Motor neuron (in vitro differentiated cells): ENCODE measurements at regions not wholly inside any gene's neighbourhood (a gene's known extent, or its start where the extent isn't known, plus 50 kb on each side); places are given as distances from the start of the nearest gene placed in this dataset.
A peak's percentile ranks its signal among the peaks of the same experiment; 100 is the strongest.

ENCODE experiments used
- ATAC-seq, 8 experiments: fragments of 200-7000 bp; cut with Tn5 transposase; replicated peaks in 6 of 8; 2 replicates each; pipeline ENCODE4 v1.8.0; 2021; ENCODE audit warnings: mild to moderate bottlenecking in 8 of 8, moderate library complexity in 8 of 8
- H3K27ac ChIP-seq, 2 donors: fragments of 250-450 bp; sonication (Bioruptor Pico); 2 replicates each; pipeline ENCODE4 v1.9.0; 2021; ENCODE audit warnings: antibody characterized with exemption in 2 of 2, mild to moderate bottlenecking in 2 of 2, moderate library complexity in 1 of 2
- H3K4me1 ChIP-seq, 2 donors: fragments of 250-450 bp; sonication (Bioruptor Pico); replicated peaks in 1 of 2; 2 replicates each; pipeline ENCODE4 v1.6.1; 2021; ENCODE audit warnings: antibody characterized with exemption in 2 of 2, mild to moderate bottlenecking in 2 of 2, moderate library complexity in 1 of 2
- H3K4me3 ChIP-seq, 5 donors: fragments of 250-450 bp; sonication (Bioruptor Pico); 2 replicates each; pipeline ENCODE4 v1.9.0; 2021; ENCODE audit warnings: antibody characterized with exemption in 5 of 5, mild to moderate bottlenecking in 5 of 5, moderate library complexity in 4 of 5
- WGBS, 10 experiments: fragments of 450-650 bp; shearing (Covaris generic); methylation state at CpG; one replicate each; pipeline ENCODE4 v1.0.0; 2022; 5-methylcytosine and 5-hydroxymethylcytosine counted together
- in situ Hi-C, 9 experiments: fragments of 400-800 bp; cut with MboI; loops; one replicate each; pipeline ENCODE4 v1.15.0; 2021; ENCODE audit warnings: low sequenced_read_pairs in 9 of 9, low pct_unique_long_range_greater_than_20kb in 2 of 9; ENCODE audit not compliant: unreplicated experiment in 9 of 9

DNA sequence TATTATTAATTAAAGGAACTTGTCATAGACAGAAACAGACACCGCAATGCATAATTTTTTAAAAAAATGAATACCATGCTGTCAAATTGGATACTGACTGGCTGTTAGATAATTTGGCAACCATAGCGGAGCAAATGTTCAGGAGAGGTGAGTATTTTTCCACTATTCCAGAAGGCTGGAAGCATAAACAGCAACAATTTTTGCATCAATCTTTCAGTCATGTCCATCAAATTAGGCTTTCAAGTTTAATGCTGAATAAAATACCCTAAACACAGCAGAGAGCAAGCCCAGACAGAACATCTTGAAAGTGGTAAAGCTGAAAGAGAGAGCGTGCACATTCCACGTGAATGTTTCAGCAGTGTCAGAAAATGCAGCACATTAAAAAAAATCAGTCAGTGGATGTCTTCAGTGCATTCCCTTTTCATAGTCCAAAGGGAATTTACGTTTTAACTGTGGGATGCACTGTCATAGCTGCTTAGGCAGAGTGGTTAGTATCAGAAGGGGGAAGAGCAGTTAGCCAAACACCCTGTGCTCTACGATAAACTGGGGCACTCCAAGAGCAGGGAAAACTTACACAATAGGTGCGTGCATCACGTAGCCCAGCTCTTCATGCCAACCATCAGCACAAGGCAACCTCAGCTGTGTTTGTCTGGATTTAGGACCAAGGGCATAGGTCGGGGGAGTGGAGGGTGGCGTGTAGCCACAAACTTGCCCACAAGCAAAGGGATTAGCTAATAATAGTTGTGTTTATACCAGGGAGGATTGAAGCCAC is 116.2 kb upstream of the STMND1 start:
- in situ Hi-C loops = loop anchor here in 1 of 9 experiments (25.0 kb wide), 1 partner anchor 102 kb away; no protein-coding TSS in a partner anchor
- H3K4me1 ChIP-seq = no peaks in the 10 kb centered on the region
- no peak overlapping the region for H3K4me3 ChIP-seq
- peak in 3 of 8 experiments; percentile 33 to 51 (median 51) for ATAC-seq
- WGBS, 10 experiments = 16 to 100% (median 73%) methylated on average over 2 to 10 of the region's 10 CpGs
- H3K27ac ChIP-seq = no peak overlapping the region

DNA sequence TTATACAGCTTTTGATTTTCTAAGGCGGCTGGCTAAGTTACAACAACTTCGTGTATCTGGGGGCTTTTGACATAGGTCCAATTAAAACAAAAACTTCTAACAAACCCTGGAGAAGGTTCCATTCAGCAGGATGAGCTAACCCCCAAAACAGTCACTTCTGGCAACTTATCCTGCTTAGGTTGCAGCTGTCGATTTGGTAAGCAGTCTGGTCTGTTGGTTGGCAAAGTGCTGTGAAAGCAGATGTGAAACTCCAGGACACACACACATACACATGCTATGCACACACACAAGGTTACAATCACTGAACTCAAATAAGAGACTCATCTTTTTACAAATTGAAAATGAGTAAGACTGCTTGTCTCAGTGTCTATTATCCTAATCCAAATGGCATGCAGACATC is 119.0 kb upstream of the STMND1 start:
- Histone ChIP-seq H3K4me3 (no peak overlapping the region), H3K27ac (no peak overlapping the region), H3K4me1 (no peaks in the 10 kb centered on the region)
- ATAC-seq = peak in 1 of 8 experiments; percentile 39
- in situ Hi-C loops = loop anchor here in 1 of 9 experiments (25.0 kb wide), 1 partner anchor 104 kb away; no protein-coding TSS in a partner anchor
- 0 to 78% (median 40%) methylated on average over 1 to 3 of the region's 3 CpGs; no CpG with 5 or more reads in 3 of the 10 experiments for WGBS, 10 experiments

DNA sequence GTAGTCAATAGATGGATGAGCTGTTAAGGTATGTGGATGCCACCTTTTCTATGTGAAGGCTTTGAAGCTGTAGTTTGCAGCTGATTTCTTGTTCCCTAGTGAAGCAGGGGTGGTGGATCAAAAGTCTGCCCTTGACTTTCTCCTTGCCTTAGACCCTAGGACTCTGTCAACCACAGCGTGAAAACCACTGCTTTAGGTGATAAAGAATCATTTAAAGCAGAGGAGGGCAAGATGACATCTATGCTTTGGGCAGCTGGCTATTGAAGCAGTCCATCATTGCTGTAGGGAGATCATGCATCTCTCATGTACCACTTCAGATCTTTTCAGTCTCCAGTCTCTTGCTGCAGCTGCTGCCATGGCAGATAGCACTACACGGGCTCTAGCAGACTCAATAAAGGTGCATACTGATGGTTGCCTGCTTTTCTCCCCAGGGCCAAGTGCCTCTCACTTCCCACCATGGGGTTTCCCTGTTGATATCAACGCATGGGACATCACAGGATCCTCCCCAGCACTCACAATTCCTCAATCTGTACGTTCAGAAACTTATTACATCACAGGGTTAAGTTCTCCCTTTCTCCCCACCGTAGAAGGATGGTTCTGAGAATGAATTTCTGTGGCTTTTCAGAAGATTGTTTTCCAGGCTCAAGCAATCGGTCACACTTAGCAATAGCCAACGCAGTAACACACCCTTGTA is 122.0 kb upstream of the STMND1 start:
- WGBS, 10 experiments = 41 to 96% (median 79%) methylated on average over 2 to 6 of the region's 7 CpGs
- ATAC-seq = no peak
- in situ Hi-C loops = loop anchor here in 1 of 9 experiments (25.0 kb wide), 1 partner anchor 107 kb away; no protein-coding TSS in a partner anchor

DNA sequence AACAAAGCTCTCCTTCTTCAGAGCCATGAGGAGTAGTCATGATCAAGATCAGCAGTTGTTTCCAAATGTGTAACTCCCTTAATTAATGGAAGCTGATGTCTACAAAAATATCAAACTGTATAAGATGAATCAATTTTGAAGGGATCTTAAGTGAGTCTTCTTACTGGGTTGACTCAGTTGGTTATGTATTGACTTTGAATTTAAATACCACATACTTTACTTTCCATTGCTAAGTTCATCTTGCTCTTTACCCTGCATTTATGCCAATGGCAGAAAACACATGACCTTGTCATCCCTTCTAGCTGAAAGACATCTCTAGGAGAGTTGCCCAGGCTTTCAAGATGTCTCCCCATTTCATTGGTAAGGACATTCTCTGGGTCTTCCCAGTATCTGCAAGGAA is 123.2 kb upstream of the STMND1 start:
- in situ Hi-C loops = loop anchor here in 1 of 9 experiments (25.0 kb wide), 1 partner anchor 109 kb away; no protein-coding TSS in a partner anchor
- no peak overlapping the region for H3K4me3 ChIP-seq
- ATAC-seq = no peak
- H3K27ac ChIP-seq = no peak overlapping the region
- H3K4me1 ChIP-seq = no peaks in the 10 kb centered on the region

More for the DNA sequence above, 122.0 kb upstream of the STMND1 start:
- Histone ChIP-seq H3K4me3 (no peak overlapping the region), H3K27ac (no peak overlapping the region), H3K4me1 (no peaks in the 10 kb centered on the region)

DNA sequence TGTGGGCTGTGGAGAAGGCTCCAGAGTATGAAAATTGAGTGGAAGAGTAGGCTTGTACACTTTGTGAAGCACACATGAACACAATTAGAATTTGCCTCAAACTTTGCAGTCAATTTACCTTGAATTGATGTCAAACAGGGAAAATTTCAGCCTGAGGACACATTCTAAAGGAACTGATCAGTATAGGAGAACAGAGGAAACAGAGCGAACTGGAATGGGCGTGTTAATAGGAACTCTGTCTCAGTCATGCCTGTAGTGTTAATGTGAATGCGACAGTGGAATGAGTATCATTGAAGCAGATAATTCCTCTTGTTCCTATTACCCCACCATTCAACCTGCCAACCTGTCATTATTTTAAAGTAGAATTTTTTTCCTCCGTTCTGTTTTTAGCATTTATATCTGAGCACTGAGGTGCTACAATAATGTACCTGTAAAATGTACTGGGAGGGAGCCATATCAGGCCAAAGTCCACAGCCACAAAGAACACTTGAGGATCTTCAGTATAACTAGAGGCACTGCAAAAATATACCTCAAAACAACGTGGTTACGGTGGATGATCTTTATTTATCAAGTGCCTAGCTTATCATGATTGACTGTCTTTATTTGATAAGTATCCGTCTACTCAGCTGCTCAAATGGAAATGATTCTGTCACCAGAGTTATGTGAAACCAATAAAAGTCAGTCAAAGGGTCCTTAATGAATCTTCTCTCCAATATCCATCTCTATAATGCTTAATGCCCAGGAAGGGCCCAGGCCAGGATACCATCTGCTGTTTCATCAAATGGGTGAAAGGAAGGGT is 125.3 kb upstream of the STMND1 start:
- in situ Hi-C loops = loop anchor here in 1 of 9 experiments (25.0 kb wide), 1 partner anchor 111 kb away; no protein-coding TSS in a partner anchor
- H3K27ac ChIP-seq = no peak overlapping the region
- no peaks in the 10 kb centered on the region for H3K4me1 ChIP-seq
- WGBS, 10 experiments = 67 to 100% (median 84%) methylated on average over 2 to 7 of the region's 7 CpGs; no CpG with 5 or more reads in 1 of the 10 experiments
- no peak for ATAC-seq
- H3K4me3 ChIP-seq = no peak overlapping the region

DNA sequence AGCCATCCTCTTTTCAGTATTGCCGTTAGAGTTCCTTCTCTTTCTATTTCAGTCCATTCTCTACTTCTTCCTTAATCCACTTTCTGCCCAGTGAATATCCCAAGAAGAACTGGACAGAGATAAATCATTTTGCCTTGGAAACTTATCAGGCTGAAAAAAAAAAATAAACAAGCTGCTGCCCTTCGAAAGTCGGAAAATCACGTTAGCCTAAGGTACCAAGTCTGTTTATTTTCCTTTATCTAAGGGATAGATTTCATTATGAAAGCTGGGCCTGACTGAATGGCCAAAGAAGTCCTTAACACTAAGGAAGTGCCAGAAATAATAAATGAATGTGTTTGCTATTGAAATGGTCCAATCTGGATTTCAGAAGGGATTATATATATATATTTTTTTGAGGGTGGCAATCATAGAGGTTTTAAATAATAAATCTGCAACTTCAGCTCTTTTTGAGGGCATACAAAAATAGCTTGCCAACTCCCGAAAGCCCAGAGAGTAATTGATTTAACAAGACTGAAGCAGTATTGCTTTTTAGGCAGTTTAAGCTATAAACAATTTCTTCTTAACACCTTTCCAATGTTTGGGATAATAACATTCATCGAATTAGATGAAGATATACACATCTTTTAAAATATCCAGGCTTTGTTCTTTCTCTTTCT is 127.0 kb upstream of the STMND1 start:
- ATAC-seq = no peak
- WGBS, 10 experiments = 13 to 97% (median 80%) methylated on average over 5 to 6 of the region's 6 CpGs
- H3K4me1 ChIP-seq = no peaks in the 10 kb centered on the region
- in situ Hi-C loops = loop anchor here in 8 of 9 experiments (25.0 kb wide), 4 partner anchors 112 to 638 kb away; partner anchors contain the start of gene ATXN1 (in 6 of the 8)
- no peak overlapping the region for H3K4me3 ChIP-seq
- no peak overlapping the region for H3K27ac ChIP-seq

DNA sequence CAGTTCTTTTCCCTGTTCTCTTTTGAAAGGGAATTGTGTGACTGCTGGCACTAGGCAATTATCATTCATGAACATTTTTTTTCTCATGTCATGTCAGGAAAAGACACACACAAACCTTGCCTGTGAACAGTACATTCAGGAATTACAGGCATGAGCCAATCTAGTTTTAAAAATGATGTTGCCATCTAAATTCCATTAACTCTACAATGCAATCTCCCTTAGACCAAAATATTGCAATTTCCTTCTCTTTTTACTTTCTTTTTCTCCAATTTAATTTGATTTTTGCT is 127.5 kb upstream of the STMND1 start:
- ATAC-seq = no peak
- Histone ChIP-seq H3K27ac (no peak overlapping the region), H3K4me3 (no peak overlapping the region), H3K4me1 (no peaks in the 10 kb centered on the region)
- in situ Hi-C loops = loop anchor here in 8 of 9 experiments (25.0 kb wide), 3 partner anchors 187 to 637 kb away; partner anchors contain the start of gene ATXN1 (in 6 of the 8)

DNA sequence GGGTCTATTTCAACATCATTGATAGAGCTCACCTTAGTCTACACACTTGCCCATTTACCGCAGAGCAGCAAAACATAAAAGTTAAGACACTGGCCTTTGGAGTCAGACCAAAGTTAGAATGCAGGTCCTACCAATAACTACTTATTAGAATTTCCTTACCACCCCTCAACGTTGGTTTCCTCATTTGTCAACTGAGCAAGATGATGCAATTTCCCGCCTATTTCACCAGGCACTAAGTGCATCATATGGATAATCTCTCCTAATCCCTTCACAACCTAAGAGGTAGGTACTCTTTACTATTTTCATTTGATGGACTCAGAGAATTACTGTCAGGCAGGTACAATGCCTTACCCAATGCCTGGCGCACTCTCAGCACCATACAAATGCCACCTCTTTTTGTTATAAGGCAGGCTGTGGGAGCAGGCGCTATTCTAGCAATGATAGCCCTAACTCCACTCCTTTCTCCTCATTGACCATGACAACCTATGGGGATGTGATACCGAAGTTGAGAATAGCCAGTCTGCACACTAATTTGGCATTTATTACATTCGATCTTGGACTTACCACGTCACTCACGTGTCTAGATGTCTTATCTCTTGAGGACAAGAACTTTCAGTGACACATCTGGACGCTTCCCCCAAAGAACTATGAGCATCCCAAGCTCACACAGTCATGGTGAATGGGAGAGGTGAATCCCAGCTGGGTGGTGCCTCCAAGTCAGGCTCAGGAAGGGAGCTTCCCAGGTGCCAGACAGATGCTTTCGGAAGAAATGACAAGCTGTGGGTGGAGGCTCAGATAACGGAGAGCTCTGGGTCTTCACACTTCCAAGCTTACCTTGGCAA is 128.1 kb upstream of the STMND1 start:
- Histone ChIP-seq H3K4me3 (no peak overlapping the region), H3K4me1 (no peaks in the 10 kb centered on the region), H3K27ac (no peak overlapping the region)
- WGBS, 10 experiments = 60 to 100% (median 79%) methylated on average over 2 to 7 of the region's 12 CpGs
- in situ Hi-C loops = loop anchor here in 8 of 9 experiments (25.0 kb wide), 3 partner anchors 186 to 636 kb away; partner anchors contain the start of gene ATXN1 (in 6 of the 8)
- no peak for ATAC-seq

DNA sequence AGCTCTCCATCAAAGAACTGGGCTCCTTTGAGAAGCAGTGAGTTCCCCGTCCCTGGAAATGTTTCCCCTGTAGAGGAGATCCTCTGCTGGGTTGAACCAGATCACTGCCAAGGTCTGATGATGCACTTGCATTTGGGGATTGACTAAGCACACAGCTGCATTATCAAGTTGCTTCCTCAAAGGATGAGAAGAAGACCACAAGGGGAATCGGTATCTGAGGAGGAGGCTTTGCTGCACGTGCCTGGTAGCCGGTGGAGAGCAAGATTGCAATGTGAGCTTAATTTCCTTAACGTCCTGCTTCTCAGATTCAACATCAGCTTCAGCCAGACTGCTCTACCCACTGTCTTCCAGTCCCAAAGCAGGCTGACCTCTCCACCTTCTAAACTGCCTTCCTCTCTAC is 128.8 kb upstream of the STMND1 start:
- in situ Hi-C loops = loop anchor here in 8 of 9 experiments (25.0 kb wide), 3 partner anchors 186 to 636 kb away; partner anchors contain the start of gene ATXN1 (in 6 of the 8)
- Histone ChIP-seq H3K4me3 (no peak overlapping the region), H3K4me1 (no peaks in the 10 kb centered on the region), H3K27ac (no peak overlapping the region)
- WGBS, 10 experiments = 72 to 100% (median 81%) methylated on average over 1 to 5 of the region's 5 CpGs; no CpG with 5 or more reads in 2 of the 10 experiments
- ATAC-seq = no peak

DNA sequence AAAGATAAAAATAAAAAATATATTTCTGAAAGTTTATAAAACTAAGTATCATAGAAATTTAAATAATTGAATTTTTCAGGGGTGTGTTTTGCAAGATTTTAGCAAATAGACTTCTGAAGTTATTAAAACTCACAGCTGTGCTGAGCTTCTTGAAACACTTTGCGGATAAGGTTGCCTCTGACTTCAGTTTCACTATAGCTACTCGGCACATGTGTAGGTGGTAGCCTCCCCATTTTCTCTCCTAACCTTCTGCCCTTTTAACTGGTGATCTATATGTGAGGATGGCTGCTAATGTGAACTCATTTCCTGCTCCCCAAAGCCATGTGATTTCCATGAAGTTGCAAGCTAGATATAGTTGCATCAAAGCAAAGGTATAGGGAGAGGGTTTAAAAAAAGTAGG is 129.3 kb upstream of the STMND1 start:
- Histone ChIP-seq H3K4me3 (no peak overlapping the region), H3K27ac (no peak overlapping the region), H3K4me1 (no peaks in the 10 kb centered on the region)
- in situ Hi-C loops = loop anchor here in 8 of 9 experiments (25.0 kb wide), 3 partner anchors 185 to 635 kb away; partner anchors contain the start of gene ATXN1 (in 6 of the 8)
- WGBS, 10 experiments = 80 to 100% (median 91%) methylated on average over 1 to 2 of the region's 2 CpGs; no CpG with 5 or more reads in 1 of the 10 experiments
- ATAC-seq = no peak

DNA sequence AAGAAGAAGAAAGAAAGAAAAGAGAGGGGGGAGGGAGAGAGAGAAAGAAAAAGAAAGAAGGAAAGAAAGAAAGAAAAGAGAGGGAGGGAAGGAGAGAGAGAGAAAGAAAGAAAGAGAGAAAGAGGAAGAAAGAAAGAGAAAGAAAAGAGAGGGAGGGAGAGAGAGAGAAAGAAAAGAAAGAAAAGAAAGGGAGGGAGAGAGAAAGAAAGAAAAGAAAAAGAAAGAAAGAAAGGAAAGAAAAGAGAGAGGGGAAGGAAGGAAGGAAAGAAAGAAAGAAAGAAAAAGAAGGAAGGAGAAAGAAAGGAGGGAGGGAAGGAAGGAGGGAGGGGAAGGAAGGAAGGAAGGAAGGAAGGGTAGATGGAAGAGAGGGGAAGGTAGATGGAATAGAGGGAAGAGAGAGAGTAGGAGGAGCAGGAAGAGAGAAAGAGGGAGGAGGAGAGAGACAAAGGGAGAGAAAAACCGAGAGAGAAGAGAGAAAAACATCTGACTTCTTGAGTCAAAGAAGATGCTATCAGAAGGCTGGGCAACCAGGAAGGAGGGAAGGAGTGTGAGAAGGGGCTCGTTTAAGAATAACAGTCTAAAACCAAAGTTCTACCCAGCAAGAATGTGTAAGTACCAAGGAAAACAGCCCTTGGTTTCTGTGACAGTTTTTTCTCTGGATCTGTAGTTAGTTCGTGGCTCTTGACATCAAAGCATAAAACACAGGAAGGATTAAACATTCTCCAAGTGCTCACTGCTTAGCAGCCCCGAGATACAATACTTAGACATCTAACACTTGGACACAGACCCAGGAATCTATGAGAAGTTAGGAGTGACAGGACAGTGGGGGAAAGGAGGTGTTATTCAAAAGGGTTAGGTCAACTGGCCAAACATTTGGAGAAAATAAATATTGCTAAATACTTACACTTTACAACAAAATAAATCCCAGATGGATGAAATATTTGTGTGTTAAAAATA is 131.9 kb upstream of the STMND1 start:
- WGBS, 10 experiments = 0 to 50% (median 26%) methylated on average over 2 to 4 of the region's 4 CpGs
- peak in 1 of 8 experiments; percentile 82 for ATAC-seq
- in situ Hi-C loops = loop anchor here in 8 of 9 experiments (25.0 kb wide), 3 partner anchors 183 to 633 kb away; partner anchors contain the start of gene ATXN1 (in 6 of the 8)
- no peak overlapping the region for H3K27ac ChIP-seq
- no peaks in the 10 kb centered on the region for H3K4me1 ChIP-seq
- H3K4me3 ChIP-seq = no peak overlapping the region
